ENCODE measurements at regions not wholly inside any gene's neighbourhood (a gene's known extent, or its start where the extent isn't known, plus 50 kb on each side); places are given as distances from the start of the nearest gene placed in this dataset.
"Not testable (repeated sequence)": the region's sequence is repeated elsewhere in the genome, so short reads cannot be mapped to it uniquely, and the experiment has no call there.

DNA sequence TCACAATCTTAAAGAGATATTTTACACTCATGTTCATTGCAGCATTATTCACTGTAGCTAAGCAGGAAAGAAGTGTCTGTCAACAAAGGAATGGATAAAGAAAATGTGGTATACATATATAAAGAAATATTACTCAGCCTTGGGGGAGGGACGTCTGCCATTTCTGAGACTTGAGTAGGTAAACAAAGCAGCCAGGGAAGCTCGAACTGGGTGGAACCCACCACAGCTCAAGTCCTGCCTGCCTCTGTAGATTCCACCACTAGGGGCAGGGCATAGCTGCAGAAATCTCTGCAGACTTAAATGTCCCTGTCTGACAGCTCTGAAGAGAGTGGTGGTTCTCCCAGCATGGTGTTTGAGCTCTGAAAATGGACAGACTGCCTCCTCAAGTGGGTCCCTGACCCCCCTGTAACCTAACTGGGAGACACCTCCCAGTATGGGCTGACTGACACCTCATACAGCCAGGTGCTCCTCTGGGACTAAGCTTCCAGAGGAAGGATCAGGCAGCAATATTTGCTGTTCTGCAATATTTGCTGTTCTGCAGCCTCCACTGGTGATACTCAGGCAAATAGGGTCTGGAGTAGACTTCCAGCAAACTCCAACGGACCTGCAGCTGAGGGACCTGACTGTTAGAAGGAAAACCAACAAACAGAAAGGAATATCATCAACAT lies 183.3 kb upstream of the SSTR4 start:
- DNase-seq (ENCODE audit: low read depth in 1 of 2, low spot score in 2 of 2) = peak; percentile 34 to 58
- not testable (repeated sequence) for H3K4me3 ChIP-seq; H3K4me1 ChIP-seq (replicated peaks); H3K27me3 ChIP-seq (replicated peaks); H3K27ac ChIP-seq; H3K36me3 ChIP-seq; H3K9me3 ChIP-seq (replicated peaks)

DNA sequence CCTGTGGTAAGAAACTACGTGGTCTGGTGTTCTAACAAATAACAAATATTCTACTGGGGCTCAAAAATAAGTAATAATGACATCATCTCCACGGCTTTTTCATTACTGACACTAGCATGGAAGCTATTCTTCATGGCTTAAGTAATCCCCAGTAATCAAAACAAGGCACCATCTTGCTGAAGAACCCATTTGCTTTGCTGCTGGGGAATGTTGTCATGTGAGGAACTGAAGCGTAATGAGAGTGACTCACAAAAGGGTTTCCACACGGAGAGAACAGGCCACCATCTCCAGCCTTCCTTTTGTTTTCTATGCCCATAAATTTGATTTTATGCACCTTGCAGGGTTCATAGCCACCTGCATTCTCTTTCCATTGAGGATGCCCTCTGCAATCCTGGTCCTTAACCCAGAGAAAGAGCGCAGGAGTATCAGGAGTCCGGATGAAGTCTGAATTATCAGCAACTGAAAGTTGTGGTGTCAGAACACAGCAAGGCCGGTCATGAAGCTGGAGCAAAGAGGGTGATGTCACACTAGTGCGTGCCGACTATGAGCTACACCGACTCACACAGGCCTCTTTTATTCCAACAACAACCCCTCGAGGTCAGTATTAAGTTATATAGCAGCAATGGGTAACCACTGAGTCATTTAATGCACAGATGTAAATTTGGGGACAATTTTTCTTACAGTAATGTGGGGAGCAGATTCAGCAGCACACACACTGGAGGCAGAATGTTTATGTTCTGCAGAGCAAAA lies 173.7 kb upstream of the SSTR4 start:
- Histone ChIP-seq H3K9me3 (replicated peaks) (no peaks in the 10 kb centered on the region), H3K4me3 (no peak overlapping the region), H3K27me3 (replicated peaks) (peaks cover 13% of the 10 kb centered on the region; the same call in 1 of the 2 replicates), H3K36me3 (no peaks in the 10 kb centered on the region), H3K27ac (no peak overlapping the region), H3K4me1 (replicated peaks) (no peaks in the 10 kb centered on the region)
- no peak for DNase-seq (ENCODE audit: low read depth in 1 of 2, low spot score in 2 of 2)

DNA sequence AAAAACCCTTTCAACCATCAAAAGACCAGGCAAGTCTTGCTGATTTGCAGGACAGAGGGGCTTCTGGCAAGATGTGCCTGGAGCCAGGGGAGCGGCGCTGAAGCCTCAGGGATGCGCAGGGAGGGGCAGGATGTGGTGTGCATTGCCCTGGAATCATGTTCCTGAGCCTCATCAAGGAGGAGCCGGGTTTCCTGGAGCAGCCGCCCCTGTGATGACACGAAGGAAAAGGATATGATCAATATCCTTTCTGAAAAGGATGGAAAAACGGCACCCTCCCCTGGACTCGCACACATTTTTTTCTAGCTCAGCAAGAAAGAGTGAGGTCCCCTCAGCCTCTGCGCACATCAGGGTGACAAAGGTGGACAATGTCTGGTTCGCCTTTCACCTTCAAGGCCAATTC lies 173.1 kb upstream of the SSTR4 start:
- no peaks in the 10 kb centered on the region for H3K4me1 ChIP-seq (replicated peaks)
- H3K4me3 ChIP-seq = no peak overlapping the region
- DNase-seq (ENCODE audit: low read depth in 1 of 2, low spot score in 2 of 2) = no peak
- no peak overlapping the region for H3K27ac ChIP-seq
- H3K36me3 ChIP-seq = no peaks in the 10 kb centered on the region
- H3K27me3 ChIP-seq (replicated peaks) = peaks cover 16% of the 10 kb centered on the region
- no peaks in the 10 kb centered on the region for H3K9me3 ChIP-seq (replicated peaks)

DNA sequence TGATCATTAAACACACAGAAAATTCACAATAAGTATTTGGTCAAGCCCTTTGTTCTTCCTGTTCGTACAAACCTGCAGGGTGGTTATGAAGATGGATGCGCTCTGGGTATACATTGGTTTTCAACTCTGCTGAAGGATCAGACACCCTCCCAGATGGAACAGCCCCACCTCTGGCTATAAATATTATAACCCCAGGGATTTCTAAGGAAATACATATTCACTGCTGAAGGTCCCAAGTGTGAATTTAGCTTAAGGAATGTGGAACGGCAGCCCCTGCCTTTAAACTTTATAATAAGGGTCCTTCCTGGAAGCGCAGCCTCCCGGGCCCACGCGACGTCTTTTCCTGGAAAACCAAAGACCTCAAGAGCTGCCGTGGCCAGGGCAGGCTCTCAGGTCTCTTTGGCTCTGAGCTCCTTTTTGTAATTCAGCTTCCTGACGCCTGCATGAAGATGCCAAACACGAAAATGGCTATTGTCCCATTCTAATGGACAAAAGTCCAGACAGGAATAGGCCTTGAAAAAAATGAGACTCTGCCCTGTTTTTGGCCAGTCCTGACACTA lies 172.4 kb upstream of the SSTR4 start:
- H3K27ac ChIP-seq = no peak overlapping the region
- H3K36me3 ChIP-seq = no peaks in the 10 kb centered on the region
- no peak overlapping the region for H3K4me3 ChIP-seq
- no peaks in the 10 kb centered on the region for H3K9me3 ChIP-seq (replicated peaks)
- H3K27me3 ChIP-seq (replicated peaks) = peaks cover 17% of the 10 kb centered on the region
- no peaks in the 10 kb centered on the region for H3K4me1 ChIP-seq (replicated peaks)
- no peak for DNase-seq (ENCODE audit: low read depth in 1 of 2, low spot score in 2 of 2)

DNA sequence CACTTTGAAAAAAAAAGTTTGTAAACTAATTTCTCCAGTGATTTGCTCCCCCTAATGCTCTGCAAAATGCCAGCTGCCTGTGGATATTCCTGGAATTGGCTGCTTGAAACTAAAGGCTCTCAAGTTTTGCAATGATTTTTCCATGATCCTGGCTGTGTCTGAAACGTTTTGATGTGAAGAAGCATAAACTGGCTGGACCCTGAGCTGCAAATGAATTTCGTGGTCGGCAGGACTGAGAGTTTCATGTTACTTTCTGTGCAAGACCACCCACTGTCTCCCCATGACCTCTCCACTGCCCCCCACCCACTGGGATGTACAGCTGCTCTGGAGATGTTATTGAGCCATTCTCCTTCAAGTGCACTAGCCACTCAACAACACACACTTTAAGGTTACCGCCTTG lies 171.3 kb upstream of the SSTR4 start:
- Histone ChIP-seq H3K9me3 (replicated peaks) (no peaks in the 10 kb centered on the region), H3K4me3 (no peak overlapping the region), H3K27me3 (replicated peaks) (peaks cover 17% of the 10 kb centered on the region), H3K36me3 (no peaks in the 10 kb centered on the region), H3K4me1 (replicated peaks) (no peaks in the 10 kb centered on the region), H3K27ac (no peak overlapping the region)
- no peak for DNase-seq (ENCODE audit: low read depth in 1 of 2, low spot score in 2 of 2)

DNA sequence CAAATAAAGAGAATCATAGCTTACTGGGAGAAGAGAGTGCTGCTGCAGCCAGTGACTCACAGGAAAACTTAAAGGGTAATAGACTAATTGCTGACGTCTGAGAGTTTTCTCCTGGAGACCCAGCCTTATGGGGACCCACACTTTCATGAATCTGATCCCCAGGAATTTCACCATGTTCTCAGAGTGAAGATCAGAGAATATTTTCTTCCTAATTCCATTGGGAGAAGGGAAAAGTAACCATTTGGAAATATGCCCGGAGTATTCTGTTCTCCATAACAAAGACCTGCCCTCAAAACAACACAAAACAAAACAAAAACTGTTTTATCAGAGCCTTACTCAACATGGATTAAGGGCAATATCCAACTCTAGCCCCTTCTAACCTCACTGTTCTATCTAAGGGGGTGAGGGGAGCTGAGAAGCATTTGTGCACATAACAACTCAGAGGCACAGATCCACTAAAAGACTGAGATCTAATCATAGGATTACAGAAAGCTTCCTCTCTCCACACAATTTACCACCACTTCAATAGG lies 168.2 kb upstream of the SSTR4 start:
- H3K4me3 ChIP-seq = no peak overlapping the region

DNA sequence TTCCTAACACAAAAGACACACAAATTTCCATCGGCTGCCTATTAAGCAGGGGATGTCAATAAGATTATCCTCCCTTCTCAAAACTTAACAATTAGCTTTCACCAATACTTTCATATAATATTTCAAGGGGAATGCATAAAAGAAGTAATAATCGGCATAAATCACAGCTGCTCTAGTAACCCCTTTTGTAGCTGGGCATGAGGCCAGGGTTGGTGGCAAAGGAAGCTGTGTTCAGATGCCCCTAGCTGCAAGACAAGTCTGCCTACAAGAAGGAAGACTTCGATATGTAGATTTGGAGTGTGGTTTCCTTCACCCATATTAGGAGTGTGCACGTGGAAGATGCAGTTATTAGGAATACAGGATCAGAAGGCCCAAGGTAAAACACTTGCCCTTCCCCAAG lies 156.9 kb upstream of the SSTR4 start:
- H3K4me1 ChIP-seq (replicated peaks) = no peaks in the 10 kb centered on the region
- H3K27me3 ChIP-seq (replicated peaks) = peaks cover 9% of the 10 kb centered on the region; the same call in 1 of the 2 replicates
- no peak overlapping the region for H3K27ac ChIP-seq
- DNase-seq (ENCODE audit: low read depth in 1 of 2, low spot score in 2 of 2) = no peak
- no peaks in the 10 kb centered on the region for H3K9me3 ChIP-seq (replicated peaks)
- no peaks in the 10 kb centered on the region for H3K36me3 ChIP-seq
- no peak overlapping the region for H3K4me3 ChIP-seq

More for the DNA sequence above, 168.2 kb upstream of the SSTR4 start:
- no peak overlapping the region for H3K27ac ChIP-seq
- H3K9me3 ChIP-seq (replicated peaks) = no peaks in the 10 kb centered on the region
- H3K27me3 ChIP-seq (replicated peaks) = peaks cover 17% of the 10 kb centered on the region
- no peak for DNase-seq (ENCODE audit: low read depth in 1 of 2, low spot score in 2 of 2)
- no peaks in the 10 kb centered on the region for H3K4me1 ChIP-seq (replicated peaks)
- no peaks in the 10 kb centered on the region for H3K36me3 ChIP-seq

DNA sequence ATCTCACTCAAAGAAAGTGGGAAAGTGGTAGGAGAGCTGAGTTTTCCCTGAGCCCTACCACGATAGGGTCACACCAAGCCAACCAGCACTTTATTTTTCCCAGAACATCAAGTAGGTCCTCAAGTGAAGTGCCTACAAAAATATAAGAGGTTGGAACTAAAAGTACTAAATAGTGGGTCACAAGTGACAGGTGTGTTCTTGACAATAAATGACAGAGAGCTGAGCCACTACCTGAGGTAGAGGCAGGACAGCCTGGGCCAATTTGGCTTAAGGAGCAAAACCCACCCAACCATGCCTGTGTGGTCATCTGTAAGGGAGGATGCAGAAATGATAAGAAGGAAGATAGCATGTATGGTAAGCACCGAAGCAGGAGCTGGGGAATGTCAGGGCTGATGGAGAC lies 154.8 kb upstream of the SSTR4 start:
- Histone ChIP-seq H3K27me3 (replicated peaks) (peaks cover 9% of the 10 kb centered on the region; the same call in 1 of the 2 replicates), H3K27ac (no peak overlapping the region), H3K4me1 (replicated peaks) (no peaks in the 10 kb centered on the region), H3K36me3 (no peaks in the 10 kb centered on the region), H3K4me3 (no peak overlapping the region), H3K9me3 (replicated peaks) (no peaks in the 10 kb centered on the region)
- DNase-seq (ENCODE audit: low read depth in 1 of 2, low spot score in 2 of 2) = no peak

DNA sequence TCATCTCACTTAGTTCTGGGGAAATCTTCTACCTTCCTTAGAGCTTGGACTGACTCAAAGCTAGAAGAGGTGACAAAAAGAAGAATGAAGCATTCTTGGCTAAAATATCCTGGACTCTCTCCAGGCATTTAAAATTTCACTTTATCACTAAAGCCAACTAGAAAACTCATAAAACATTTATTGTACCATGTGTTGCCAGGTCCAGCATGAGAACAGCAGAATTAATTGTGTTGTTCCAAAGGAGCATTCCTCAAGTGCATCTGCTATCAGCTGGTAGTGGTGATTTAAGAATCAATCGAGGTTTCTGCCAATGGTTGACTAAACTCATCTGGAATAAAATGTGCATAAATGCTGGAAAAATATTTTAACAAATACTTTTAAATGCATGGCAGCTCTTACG lies 147.3 kb upstream of the SSTR4 start:
- H3K27ac ChIP-seq = no peak overlapping the region
- H3K4me1 ChIP-seq (replicated peaks) = no peaks in the 10 kb centered on the region
- H3K27me3 ChIP-seq (replicated peaks) = no peaks in the 10 kb centered on the region; the same call in 1 of the 2 replicates
- no peak for DNase-seq (ENCODE audit: low read depth in 1 of 2, low spot score in 2 of 2)
- H3K36me3 ChIP-seq = no peaks in the 10 kb centered on the region
- H3K9me3 ChIP-seq (replicated peaks) = no peaks in the 10 kb centered on the region
- H3K4me3 ChIP-seq = no peak overlapping the region

DNA sequence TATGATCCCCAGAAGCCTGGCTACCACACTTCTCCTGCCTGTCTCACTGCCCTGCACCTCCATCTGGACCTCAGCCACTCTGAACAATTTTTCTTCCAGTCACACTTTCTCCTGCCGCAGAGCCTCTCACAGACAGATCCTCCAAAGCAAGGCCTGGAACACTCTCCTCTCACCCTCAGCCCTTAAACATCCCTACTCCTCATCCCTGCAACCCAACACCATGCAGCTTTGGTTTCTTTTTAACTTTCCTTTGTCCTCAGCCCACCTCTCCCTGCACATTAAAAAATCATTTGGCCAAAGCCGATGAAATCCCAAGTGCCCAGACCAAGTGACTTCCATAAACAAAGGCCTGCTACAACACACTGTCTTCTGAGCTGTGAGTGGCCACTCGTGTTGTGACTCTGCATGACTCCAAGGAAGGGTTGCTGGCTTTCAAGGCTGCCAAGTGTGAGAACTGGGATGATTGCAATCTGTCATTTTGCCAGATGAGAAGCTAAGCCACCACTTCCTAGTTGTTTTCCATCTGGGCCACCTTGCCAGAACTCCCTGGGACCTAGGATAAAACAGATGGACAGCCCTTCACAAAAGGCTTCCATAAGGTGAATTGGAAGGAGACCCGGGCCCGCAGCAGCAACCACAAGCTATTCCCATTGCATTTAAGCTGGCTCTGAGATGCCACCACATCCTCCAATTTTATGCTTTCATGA lies 144.4 kb upstream of the SSTR4 start:
- no peaks in the 10 kb centered on the region for H3K4me1 ChIP-seq (replicated peaks)
- no peaks in the 10 kb centered on the region for H3K36me3 ChIP-seq
- no peaks in the 10 kb centered on the region for H3K9me3 ChIP-seq (replicated peaks)
- no peak for DNase-seq (ENCODE audit: low read depth in 1 of 2, low spot score in 2 of 2)
- H3K27ac ChIP-seq = no peak overlapping the region
- H3K27me3 ChIP-seq (replicated peaks) = no peaks in the 10 kb centered on the region; the same call in 1 of the 2 replicates
- no peak overlapping the region for H3K4me3 ChIP-seq

DNA sequence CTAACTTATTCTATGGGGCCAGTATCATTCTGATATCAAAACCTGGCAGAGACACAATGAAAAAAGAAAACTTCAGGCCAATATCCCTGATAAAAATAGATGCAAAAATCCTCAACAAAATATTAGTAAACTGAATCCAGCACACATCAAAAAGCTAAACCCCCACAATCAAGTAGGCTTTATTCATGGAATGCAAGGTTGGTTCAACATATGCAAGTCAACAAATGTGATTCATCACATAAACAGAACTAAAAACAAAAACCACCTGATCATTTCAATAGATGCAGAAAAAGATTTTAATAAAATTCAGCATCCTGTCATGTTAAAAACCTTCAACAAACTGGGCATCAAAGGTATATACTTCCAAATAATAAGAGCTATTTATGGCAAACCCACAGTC lies 133.9 kb upstream of the SSTR4 start:
- DNase-seq (ENCODE audit: low read depth in 1 of 2, low spot score in 2 of 2) = no peak
- no peak overlapping the region for H3K4me3 ChIP-seq
- no peak overlapping the region for H3K27ac ChIP-seq
- 0 out of 2 replicates have a peak, but pooled peaks cover 4% of the 10 kb centered on the region for H3K9me3 ChIP-seq (replicated peaks)
- no peaks in the 10 kb centered on the region for H3K4me1 ChIP-seq (replicated peaks)
- no peaks in the 10 kb centered on the region for H3K27me3 ChIP-seq (replicated peaks)
- H3K36me3 ChIP-seq = no peaks in the 10 kb centered on the region

DNA sequence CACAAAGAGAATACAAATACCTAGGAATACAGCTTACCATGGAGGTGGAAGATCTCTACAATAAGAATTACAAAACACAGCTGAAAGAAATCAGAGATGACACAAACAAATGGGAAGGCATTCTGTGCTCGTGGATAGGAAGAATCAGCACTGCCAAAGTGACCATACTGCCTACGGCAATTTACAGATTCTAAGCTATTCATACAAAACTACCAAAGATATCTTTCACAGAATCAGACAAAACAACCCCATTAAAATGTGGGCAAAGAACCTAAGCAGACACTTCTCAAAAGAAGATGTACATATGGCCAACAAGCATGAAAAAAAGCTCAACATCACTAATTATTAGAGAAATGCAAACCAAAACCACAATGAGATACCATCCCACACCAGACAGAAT lies 133.2 kb upstream of the SSTR4 start:
- Histone ChIP-seq H3K9me3 (replicated peaks) (0 out of 2 replicates have a peak, but pooled peaks cover 4% of the 10 kb centered on the region), H3K27ac (no peak overlapping the region), H3K4me3 (no peak overlapping the region), H3K27me3 (replicated peaks) (no peaks in the 10 kb centered on the region), H3K36me3 (no peaks in the 10 kb centered on the region), H3K4me1 (replicated peaks) (no peaks in the 10 kb centered on the region)
- no peak for DNase-seq (ENCODE audit: low read depth in 1 of 2, low spot score in 2 of 2)

DNA sequence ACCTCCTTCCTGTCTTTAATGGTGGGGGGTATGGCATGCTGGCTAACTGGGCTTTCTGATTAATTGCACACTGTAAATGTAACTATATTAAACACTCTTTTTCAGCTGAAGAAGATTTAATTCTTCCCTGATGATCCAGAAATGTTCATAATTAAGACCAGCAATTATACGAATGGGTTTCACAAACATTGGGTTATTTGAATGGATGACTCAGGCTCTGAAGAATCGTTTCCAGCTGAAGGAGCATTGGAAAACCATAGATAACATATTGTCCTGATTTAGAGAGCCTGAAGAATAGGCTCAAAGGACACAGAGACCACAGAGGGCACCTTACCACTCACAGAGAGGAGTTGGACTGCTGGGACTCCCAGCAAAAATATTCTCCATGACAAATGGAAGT lies 130.7 kb upstream of the SSTR4 start:
- DNase-seq (ENCODE audit: low read depth in 1 of 2, low spot score in 2 of 2) = no peak
- 0 out of 2 replicates have a peak, but pooled peaks cover 4% of the 10 kb centered on the region for H3K9me3 ChIP-seq (replicated peaks)
- no peaks in the 10 kb centered on the region for H3K36me3 ChIP-seq
- no peak overlapping the region for H3K4me3 ChIP-seq
- H3K4me1 ChIP-seq (replicated peaks) = no peaks in the 10 kb centered on the region
- H3K27me3 ChIP-seq (replicated peaks) = no peaks in the 10 kb centered on the region
- H3K27ac ChIP-seq = no peak overlapping the region
